NCI-H1417 (cell line): ENCODE measurements at regions not wholly inside any gene's neighbourhood (a gene's known extent, or its start where the extent isn't known, plus 50 kb on each side); places are given as distances from the start of the nearest gene placed in this dataset.
A peak's percentile ranks its signal among the peaks of the same experiment; 100 is the strongest.

Source experiments
- DNase-seq, 3 experiments: peaks; one replicate each; lab custom pipeline; 2025; lab: John Stamatoyannopoulos, UW

DNA sequence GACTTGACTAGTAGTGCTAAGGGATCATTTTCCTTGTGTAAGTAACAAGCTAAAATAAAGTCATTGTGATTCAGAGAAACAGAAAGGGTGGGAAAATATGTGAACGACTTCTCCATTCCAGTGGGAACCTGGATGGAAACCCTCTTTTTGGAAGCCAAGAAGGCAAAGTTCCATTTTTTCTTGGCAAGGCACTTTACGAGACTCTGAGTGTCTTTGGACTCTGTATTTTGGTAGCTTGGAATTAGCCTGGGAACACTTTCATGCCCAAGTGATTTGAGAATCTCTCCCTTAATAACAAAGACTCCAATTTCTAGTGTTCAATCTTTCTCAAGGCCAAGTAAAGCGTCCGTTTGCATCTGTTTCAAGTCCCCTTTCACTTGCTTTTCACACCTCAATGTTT, 100.5 kb upstream of the SASH1 start:
- DNase-seq = no peak

DNA sequence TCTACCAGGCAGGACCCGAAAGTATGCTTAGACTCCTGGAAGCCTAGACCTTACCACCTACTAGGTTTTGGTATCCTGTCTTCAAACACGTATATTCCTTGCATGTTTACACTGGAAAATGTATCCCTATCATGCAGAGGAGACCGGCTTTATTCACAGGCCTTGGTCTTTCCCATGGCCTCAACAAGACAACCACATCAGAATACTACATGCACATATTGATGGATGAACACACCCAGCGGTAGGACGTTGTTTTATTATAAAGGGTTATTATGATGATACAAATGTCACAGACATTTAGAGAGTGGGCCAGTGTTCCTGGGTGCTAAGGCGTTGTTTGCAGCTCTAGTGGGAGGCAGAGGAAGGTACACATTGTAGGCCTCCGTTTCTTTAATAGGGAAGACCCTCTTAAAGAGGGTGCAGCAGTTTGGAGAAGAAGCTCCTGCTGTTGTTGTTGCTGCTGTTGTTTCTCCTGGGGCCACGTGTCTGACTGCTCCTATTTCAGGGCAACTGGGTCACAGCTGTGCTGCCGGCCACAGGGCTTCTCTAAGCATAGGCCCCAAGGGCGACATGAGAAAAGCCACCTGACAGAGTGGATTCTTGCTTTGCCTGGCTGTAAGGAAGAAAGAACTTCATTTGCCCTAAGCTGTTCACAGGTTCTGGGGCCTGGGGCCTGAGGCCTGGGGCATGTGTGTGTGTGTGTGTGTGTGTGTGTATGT, 98.3 kb upstream of the SASH1 start:
- no peak for DNase-seq

DNA sequence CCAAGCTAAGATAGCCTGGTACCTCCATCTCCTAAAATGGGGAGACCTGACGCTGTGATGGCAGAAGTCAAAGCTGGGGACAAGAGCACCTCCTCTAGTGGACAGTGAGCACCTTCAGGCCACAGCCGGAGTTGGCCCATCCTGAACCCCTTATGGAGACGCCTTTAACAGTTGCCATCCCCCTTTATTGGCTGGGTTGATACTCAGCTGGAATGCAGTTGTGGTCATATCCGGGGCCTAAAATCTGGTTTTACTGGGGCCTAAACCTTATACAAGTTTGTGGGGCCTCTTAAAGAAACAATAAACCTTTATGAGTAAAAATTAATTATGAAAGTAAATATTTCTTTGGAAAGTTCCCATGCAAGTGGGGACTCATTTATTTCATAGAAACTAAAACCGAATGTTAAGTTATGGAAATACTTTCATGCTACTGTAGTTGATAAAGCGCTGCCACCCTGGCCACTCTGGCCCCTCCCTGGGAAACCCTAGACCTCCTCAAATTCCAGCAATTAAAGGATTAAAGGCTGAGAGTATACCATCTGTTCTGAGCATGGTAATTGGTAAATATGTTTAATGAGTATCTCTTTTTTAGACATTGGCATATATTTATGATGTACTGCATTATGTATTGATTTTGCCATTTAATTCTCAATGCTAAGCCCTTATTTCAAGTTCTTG, 95.1 kb upstream of the SASH1 start:
- peak in 1 of 3 experiments; percentile 47 for DNase-seq

DNA sequence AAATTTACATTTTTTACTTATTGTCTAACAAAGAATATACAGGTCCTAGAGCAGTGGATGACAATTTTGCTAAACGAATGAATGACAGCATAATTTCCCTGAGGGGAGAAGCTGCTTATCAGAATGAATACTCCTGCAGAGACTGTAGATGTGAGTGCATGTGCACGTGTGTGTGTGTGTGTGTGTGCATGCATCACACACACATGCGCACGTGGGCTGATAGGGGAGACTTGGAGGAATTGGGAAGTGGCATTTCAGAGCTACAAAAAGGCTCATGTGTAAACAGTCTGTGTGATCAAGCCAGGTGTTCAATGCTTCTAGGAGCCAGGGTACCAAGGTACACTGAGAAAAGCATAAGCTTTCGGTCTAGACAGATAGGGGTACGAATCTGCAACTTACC, 93.5 kb upstream of the SASH1 start:
- peak in 2 of 3 experiments; percentile 47 to 71 for DNase-seq

DNA sequence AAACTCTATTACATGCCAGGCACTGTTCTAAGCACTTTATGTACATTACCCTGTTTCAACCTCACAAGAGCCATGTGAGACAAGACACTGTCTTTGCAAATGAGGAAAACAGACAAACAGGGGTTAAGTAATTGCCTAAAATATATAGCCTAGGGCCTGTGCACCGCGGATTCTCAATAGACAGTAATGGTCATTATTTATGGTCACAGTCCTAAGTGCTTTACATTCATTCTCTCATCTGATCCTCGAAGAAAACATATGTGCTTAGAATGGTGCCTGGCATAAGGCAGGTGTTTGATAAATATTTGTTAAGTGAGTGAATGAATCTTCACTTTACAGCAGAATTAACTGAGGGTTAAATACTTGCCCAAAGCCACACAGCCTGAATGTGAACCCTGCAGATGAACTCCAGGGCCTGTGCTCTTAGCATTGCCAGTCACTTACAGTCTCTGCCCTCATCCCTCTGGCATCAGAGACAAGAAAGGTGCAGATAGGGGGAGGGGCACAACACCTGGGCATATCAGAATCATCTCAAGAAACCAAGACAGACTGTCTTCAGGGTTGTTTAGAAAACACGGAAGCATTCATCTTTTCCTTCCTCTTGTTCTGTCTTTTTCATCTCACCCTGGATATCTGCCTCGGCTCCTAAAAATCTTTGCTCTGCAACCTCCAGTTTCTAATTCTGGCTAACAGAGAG, 92.8 kb upstream of the SASH1 start:
- DNase-seq = peak in 2 of 3 experiments; percentile 59 to 81

DNA sequence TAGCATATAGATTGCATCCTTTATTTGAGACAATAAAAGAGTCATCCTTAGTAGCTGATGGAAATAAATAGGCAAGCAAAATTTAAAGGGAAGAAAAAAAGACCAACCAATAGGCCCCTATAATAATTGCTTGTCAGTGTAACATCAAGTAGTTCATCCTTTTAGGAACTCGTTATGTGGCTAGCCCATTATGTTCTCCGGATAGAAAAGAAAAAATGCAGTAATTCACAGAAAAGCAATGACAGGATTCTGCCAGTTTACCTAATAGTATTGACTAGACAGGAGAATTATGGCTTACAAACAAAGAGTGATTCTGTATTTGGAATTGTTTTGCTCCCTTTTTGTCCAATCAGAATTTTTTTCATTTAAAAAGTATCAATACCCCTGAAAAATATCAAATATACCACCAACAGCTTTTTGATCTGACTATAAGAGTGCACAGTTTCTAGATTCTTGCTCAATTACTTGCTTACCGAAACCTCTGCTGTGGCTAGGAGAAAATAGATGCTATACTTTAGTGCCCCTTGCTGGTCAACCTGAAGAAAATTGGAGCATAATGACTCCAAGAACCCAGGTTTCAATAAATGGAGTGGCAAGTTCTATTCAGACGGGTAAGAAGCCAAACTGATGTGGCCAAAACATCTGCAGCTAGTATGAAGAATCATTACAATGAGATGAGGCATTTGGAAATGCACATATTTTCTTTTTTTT, 91.5 kb upstream of the SASH1 start:
- peak; percentile 16 to 66 (median 31) for DNase-seq

DNA sequence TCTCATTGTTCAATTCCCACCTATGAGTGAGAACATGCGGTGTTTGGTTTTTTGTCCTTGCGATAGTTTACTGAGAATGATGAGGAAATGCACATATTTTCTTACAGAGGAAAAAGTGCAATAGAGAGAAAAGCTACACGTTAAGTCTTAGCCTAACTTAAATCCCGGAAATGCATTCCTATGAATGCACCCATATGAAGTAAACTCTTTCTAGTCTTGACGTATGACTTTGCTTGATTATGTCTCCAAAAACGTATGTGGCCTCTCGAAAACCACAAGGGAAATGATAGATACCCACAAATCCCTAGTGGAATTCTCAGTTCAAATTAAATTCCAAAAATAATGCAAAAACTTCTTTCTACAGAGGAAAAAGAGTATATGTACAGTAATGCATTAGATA, 90.7 kb upstream of the SASH1 start:
- no peak for DNase-seq

DNA sequence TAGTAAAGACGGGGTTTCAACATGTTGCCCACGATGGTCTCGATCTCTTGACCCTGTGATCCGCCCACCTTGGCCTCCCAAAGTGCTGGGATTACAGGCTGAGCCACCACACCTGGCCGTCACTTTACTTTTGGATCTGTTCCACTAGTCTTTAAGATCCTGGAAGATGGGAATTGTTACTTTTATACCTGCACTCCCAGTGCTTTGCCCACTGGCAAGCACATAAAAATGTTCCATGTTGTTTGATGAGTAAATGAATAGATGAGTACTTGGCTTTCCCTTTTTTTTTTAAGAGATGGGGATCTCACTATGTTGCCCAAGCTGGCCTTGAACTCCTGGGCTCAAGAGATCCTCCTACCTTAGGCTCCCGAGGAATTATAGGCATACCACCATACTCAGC, 84.8 kb upstream of the SASH1 start:
- no peak for DNase-seq

DNA sequence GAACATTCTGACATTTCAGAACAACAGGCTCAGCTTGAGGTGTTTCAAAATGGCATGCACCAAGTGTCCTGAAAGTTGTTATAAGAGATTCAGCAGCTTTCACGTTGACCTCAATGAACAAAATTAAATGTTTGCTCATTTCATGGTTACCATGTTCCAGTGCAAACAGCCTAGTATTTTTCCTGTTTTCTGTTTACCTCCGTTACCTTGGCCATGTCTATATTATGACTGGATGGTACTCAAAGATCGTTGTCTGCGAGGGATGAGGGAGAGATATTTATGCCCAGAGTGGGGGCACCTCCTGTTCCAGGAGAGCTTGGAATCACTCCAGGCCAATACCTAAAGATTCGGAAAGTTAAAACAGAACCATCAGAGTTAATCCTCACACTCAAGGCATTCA, 83.8 kb upstream of the SASH1 start:
- DNase-seq = no peak

DNA sequence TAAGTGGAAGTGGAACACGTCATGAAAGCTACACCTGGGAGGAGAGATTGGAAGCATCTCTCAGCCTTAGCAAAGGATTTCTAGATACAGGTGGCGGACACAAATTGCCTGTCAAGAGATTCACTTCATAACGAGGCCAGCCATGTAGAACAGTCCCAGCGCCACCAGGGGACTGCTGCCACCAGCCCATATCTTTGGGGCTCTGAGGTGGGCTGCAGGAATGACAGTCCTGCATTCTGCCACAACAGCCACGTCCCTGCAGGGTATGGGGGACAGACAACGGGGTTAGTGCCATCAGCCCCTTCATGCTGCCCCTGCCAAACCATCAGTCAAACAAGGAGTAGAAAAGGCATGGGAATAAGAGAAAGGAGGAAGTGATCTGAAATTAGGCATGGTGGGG, 81.2 kb upstream of the SASH1 start:
- no peak for DNase-seq

DNA sequence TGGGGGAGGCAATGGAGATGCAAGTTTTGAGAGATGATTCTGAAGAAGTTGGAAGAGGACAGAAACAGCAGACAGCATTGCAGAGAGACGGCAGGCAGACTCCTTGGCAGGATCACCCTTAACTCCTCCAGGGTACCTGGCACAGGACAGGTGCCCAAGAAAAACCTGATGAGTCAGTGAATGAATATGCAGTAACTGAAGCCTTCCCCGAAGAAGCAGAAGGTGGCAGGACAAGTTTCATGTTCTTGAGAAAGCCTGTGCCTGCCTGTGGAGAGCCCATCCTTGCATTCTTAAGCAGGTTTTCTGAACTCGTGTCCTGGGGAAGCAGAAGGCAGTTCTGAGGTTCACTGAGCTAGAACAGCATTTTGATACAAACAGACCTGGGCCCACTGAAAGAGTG, 79.6 kb upstream of the SASH1 start:
- DNase-seq = no peak

DNA sequence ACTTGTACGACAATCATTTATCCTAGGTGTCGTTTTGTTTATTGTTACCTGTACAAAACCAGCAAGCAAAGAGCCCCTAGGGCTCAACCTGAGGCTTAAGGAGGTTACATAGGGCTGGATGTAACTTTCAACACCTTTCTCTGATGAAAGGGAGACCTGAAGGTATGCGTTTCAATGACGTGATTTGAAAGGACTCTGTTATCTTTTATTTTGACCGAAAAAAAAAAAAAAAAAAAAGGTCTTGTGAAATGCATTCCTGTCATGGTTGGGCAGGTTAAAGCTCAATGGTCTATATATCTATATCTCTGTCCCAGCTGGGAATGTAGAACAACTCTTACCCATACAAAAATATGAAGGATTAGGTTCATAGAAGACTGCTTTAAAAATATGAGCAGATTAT, 78.7 kb upstream of the SASH1 start:
- no peak for DNase-seq

DNA sequence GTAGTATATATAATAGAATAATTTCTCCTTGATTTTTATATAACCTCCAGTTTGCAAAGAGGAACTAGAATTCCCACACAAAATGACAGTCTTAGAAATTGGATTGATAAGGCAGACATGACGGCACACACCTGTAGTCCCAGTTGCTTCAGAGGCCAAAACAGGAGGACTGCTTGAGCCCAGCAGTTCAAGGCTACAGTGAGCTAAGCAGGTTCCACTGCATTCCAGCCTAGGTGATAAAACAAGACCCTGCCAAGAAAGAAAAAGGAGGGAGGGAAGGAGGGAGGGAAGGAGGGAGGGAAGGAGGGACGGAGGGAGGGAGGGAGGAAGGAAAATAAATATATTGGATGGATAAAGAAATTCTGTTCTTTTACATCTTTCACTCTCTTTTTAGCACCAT, 77.6 kb upstream of the SASH1 start:
- DNase-seq = peak in 1 of 3 experiments; percentile 62

DNA sequence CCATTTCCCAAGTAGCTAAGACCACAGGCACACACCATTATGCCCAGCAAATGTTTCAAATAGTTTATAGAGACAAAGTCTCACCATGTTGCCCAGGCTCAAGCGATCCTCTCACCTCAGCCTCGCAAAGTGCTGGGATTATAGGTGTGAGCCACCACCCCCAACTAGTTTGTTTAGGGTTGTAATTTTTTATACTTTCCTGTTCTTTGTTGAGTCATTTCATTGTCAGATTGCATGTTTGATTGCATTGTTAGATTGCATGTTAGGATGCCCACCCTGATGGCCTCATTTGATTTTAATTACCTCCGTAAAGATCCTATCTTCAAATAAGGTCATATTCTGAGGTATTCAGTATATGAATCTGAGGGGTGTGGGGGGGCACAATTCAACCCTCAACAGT, 73.3 kb upstream of the SASH1 start:
- no peak for DNase-seq

DNA sequence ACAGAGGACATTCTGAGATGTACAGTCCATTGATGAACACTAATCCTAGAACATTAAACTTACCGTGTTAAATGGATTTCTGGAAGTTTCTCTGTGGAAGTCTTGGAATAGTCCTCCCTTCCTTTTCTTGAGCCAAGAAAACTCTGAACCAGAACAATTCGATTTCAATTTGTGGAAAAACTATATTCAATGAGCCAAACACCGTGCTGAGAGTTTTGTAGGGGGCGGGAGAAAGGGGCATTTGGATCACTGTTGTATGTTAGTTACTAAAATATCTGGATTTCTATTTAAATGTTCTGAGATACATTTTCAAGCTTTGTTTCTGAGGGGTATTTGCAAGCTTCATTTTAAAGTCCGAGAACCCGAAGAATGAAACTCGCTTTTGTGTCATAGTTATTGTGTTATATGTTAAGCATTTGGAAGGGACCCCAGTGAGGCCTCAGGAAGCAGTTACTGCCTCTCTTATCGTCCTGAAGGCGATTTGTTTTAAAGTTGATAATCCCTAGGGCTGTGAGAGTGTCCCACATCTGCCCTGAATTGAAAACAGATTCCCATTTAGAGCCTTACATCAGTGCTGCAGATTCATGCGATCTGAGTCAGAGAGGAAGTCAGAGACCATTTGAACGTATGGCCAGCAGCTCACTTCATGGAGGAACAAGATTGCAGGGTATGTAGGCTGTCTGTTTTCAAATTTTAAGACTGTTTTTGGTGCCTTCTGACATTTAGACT, 70.8 kb upstream of the SASH1 start:
- no peak for DNase-seq

DNA sequence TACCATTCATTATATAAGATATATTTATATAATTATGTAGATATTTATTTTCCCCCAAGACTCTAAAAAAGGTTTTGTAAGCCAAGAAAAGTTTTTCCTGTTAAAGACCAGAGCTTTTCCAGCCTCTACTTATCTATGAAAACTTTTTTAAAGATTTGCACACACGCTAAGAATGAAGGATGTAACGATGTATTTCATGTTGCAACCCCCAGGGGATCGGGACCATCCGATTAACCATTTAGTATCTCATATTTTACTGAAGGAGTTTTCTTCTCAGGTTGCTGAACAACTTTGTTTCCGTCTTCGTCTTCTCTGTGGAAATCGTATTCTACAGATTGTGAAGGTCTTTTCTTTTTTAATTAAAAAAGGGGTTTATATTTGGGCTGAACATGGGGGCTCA, 70.0 kb upstream of the SASH1 start:
- no peak for DNase-seq

DNA sequence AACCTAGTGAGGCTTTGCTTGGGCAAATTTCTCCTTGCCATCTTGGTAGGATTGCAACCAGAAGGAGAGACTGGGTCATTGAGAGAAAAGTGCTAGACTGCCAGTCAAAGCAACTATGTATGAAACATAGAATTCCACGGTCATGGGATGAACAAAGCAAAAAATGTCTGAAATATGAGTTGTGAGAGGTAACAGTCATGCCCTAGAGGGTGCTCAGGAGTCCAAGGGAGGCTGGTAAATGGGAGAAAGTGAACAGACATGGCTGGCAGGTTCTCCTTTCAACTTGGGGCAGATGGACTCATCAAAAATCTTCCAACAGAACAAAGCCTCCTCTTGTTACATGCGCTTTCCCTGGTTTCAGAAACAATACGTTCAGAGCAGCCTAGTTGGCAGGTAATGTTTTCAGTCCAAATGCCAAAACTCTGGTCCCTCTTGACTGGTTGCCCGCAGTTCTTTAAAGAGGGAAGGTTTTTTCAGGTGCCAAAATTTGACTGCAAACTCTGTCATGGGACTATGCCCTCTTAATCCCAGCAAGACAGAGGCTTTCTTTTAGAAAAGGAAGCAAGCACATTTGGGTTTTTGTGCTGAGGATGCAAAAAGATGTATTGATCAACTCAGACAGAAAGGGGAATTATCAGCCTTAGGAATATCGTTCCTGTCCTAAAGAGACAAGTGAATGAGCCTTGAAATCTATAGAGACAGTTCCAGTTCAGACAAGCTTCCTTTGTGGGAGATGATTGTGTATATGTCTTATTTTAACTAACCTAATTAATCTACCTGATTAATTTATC, 68.5 kb upstream of the SASH1 start:
- DNase-seq = no peak

DNA sequence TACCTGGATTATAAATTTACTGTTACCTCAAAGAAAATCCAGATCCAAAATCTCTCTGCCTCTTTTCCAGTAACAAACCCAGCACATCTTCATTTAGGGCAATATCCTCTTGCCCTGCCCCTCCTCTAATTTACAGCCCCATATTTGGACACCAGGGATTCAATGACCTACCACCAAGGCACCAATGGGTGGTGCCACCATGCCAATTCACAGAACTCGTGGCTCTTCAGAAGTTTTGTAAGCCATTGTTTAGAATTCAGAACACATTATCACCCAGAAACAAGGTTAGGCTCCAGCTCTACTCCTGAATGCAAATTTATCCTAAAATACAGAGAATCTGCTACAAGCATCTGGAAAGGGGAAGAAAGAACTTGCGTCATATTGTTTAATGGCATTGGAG, 67.8 kb upstream of the SASH1 start:
- no peak for DNase-seq

DNA sequence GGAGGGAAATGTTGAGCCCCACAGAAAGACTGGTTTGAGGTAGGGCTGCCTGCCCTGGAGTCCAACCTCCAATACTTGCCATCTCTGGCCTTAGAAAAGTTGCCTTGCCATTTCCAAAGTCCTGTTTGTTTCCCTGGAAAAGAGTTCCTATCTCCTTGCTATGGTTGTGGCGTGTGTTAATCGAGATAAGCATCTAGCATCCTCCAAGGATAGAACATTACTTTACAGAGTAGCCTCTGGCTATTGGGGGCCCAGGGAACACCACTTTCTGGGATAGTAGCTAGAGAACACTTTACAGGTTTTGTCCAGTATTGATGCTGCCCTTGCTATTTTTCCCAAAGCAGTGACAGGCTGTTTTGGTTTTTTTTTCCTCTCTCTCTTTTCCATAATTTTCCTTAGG, 57.4 kb upstream of the SASH1 start:
- DNase-seq = no peak

DNA sequence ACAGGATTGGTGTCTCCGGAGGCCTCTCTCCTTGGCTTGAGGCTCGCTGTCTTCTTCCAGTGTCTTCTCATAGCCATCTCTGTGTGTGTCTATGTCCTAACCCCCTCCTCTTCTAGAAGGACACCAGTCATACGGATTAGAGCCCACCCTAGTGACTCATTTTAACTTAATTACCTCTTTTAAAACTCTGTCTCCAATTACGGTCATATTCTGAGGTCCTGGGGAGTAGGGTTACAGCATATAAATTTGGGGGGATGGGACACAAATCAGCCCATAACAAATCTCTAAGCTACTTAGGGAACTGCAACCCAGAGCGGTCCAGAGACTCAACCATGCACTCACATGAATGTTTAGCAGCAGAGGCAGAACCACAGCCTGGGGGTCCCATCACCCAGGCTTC, 56.1 kb upstream of the SASH1 start:
- no peak for DNase-seq
